ENCODE measurements at regions not wholly inside any gene's neighbourhood (a gene's known extent, or its start where the extent isn't known, plus 50 kb on each side); places are given as distances from the start of the nearest gene placed in this dataset.
A peak's percentile ranks its signal among the peaks of the same experiment; 100 is the strongest.

DNA sequence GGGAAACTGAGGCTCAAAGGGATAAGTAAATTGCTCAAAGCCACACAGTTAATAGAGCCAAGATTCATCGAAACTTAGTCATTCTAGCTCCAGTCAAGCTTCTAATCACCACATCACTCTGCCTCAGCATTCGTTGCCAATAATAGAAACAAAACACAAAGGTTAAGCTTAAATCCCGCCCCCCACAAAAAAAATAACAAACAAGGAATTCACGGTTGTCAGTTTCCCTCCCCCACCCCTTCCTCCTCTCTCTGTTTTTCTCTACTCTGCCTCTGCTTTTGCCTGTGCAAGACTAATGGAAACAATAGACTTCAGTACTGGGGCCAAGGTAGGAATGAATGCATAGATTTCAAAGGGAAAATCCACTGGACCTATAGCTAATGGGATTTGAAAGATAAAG lies 70.7 kb upstream of the ZNF644 start:
- Histone ChIP-seq H3K27me3 (no peaks in the 10 kb centered on the region), H3K36me3 (no peaks in the 10 kb centered on the region), H3K9me3 (no peaks in the 10 kb centered on the region), H3K4me3 (no peak overlapping the region), H3K4me1 (no peaks in the 10 kb centered on the region), H3K27ac (no peak overlapping the region)
- intact Hi-C loops (cut with DNase I) = no loop called here
- ATAC-seq (no peak), DNase-seq (no peak), FAIRE-seq (no peak)
- WGBS, 2 donors = 21 to 25% methylated on average over 4 of the region's 4 CpGs
- TF ChIP-seq, protein P1, sequence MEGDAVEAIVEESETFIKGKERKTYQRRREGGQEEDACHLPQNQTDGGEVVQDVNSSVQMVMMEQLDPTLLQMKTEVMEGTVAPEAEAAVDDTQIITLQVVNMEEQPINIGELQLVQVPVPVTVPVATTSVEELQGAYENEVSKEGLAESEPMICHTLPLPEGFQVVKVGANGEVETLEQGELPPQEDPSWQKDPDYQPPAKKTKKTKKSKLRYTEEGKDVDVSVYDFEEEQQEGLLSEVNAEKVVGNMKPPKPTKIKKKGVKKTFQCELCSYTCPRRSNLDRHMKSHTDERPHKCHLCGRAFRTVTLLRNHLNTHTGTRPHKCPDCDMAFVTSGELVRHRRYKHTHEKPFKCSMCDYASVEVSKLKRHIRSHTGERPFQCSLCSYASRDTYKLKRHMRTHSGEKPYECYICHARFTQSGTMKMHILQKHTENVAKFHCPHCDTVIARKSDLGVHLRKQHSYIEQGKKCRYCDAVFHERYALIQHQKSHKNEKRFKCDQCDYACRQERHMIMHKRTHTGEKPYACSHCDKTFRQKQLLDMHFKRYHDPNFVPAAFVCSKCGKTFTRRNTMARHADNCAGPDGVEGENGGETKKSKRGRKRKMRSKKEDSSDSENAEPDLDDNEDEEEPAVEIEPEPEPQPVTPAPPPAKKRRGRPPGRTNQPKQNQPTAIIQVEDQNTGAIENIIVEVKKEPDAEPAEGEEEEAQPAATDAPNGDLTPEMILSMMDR (IDR thresholded peaks at IDR 0.05) = no peak

DNA sequence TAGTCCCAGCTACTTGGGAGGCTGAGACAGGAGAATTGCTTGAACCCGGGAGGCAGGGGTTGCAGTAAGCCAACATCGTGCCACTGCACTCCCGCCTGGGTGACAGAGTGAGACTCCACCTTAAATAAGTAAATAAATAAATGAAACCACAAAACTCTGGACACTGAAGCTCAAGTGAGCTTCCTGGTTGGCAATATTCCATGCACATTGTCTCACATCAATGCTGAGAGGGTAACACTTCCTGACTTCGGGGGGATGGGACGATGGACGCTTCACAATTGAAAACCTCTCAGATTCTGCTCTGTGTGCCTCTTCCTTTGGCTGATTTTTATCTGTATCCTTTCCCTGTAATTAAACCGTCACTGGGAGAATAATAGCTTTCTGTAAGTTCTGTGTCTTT lies 70.0 kb upstream of the ZNF644 start:
- intact Hi-C loops (cut with DNase I) = no loop called here
- Histone ChIP-seq H3K36me3 (no peaks in the 10 kb centered on the region), H3K27me3 (no peaks in the 10 kb centered on the region), H3K27ac (no peak overlapping the region), H3K4me1 (no peaks in the 10 kb centered on the region), H3K9me3 (no peaks in the 10 kb centered on the region), H3K4me3 (no peak overlapping the region)
- ATAC-seq (no peak), DNase-seq (no peak), FAIRE-seq (no peak)
- WGBS, 2 donors = 62 to 74% methylated on average over 7 of the region's 7 CpGs
- TF ChIP-seq, protein P1 (IDR thresholded peaks at IDR 0.05) = no peak

DNA sequence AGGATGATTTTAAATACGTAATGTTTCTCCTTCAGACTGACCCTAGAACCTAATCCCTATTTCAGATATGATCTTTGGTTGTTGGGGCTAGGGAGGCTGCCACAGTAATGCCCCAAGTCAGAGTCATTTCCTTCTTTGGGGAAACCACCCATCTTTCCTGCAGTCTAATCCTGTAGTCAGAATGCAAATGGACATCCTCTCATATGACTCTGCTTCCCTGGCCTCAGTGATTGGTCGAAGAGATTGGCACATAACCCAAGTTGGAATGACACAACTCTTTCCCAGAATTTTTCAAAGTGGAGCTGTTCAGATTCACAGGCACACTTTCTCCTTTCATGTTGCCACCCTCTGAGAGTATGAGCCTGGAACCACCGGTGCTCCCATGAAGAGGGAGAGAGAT lies 58.8 kb upstream of the ZNF644 start:
- DNase-seq (no peak), ATAC-seq (no peak), FAIRE-seq (no peak)
- H3K27ac ChIP-seq = no peak overlapping the region
- H3K36me3 ChIP-seq = no peaks in the 10 kb centered on the region
- no peaks in the 10 kb centered on the region for H3K27me3 ChIP-seq
- TF ChIP-seq, protein P1 (IDR thresholded peaks at IDR 0.05) = no peak
- WGBS, 2 donors = 79 to 82% methylated on average over 3 of the region's 3 CpGs
- H3K4me1 ChIP-seq = no peaks in the 10 kb centered on the region
- intact Hi-C loops (cut with DNase I) = no loop called here
- H3K4me3 ChIP-seq = no peak overlapping the region
- no peaks in the 10 kb centered on the region for H3K9me3 ChIP-seq

DNA sequence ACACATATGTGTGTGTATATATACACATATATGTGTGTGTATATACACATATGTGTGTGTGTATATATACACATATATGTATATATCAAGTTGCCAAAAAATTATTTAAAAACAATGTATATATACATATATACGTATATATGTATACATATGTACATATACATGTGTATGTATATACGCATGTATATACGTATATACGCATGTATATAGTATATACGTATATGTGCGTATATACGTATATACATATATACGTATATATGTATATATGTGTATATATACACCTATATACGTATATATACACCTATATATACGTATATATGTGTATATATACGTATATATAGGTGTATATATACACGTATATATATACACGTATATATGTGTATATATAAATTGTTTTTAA lies 57.0 kb upstream of the ZNF644 start:
- 88 to 92% methylated on average over 13 of the region's 13 CpGs for WGBS, 2 donors
- Histone ChIP-seq H3K27ac (no peak overlapping the region), H3K4me3 (no peak overlapping the region), H3K9me3 (no peaks in the 10 kb centered on the region), H3K27me3 (no peaks in the 10 kb centered on the region), H3K36me3 (no peaks in the 10 kb centered on the region), H3K4me1 (no peaks in the 10 kb centered on the region)
- FAIRE-seq (peak; percentile 88), DNase-seq (no peak), ATAC-seq (no peak)
- intact Hi-C loops (cut with DNase I) = no loop called here
- TF ChIP-seq, protein P1 (IDR thresholded peaks at IDR 0.05) = no peak

DNA sequence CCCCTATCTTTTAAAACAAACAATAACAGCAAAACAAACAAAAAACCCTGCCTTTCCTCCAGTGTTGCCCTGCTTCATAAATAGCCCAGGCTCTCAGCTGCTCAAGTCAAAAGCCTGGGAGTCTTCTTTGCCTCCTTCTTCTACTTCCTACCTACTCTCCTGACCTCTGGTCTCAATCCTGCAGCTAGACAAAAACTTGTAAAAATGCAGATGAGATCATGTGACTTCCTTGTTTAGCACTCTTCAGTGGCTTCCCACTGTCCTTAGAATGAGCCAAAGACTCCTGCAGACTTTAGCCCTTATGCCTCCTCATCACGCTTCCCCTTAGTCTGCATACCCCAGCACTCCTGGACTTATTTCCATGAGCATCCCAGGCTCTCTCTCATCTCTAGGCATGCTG lies 55.0 kb upstream of the ZNF644 start:
- no peak for FAIRE-seq
- ATAC-seq = no peak

More for the DNA sequence above, 55.0 kb upstream of the ZNF644 start:
- TF ChIP-seq, protein P1 (IDR thresholded peaks at IDR 0.05) = no peak
- Histone ChIP-seq H3K4me3 (no peak overlapping the region), H3K27ac (no peak overlapping the region), H3K4me1 (no peaks in the 10 kb centered on the region), H3K27me3 (no peaks in the 10 kb centered on the region), H3K9me3 (no peaks in the 10 kb centered on the region), H3K36me3 (no peaks in the 10 kb centered on the region)
- intact Hi-C loops (cut with DNase I) = no loop called here
- WGBS, 2 donors = 93 to 95% methylated on average over 1 of the region's 1 CpG
- DNase-seq = no peak

Measured in pancreas (tissue), 10 donors.